Activated CD4-positive, alpha-beta T cell treated with anti-CD3 and anti-CD28 coated beads, Interleukin-2, amount 10 ng/mL, durations not matched to agents 7 days and 5 days (primary cell): ENCODE measurements at regions not wholly inside any gene's neighbourhood (a gene's known extent, or its start where the extent isn't known, plus 50 kb on each side); places are given as distances from the start of the nearest gene placed in this dataset.
"Not testable (repeated sequence)": the region's sequence is repeated elsewhere in the genome, so short reads cannot be mapped to it uniquely, and the experiment has no call there.

ENCODE experiments used
- CTCF ChIA-PET: fragments of 350-600 bp; sonication (Branson Sonifier 250); formaldehyde crosslinking; loops from one replicate; lab custom pipeline; 2021; ENCODE audit warnings: antibody characterized with exemption; lab: Charles Lee
- POLR2A ChIA-PET: fragments of 350-600 bp; sonication (Branson Sonifier 250); formaldehyde crosslinking; loops from one replicate; lab custom pipeline; 2021; ENCODE audit warnings: antibody characterized with exemption; lab: Charles Lee
- DNase-seq: peaks from one replicate; pipeline ENCODE4 v3.0.0-alpha.2; 2020
- H3K27ac Mint-ChIP-seq: one replicate; pipeline ENCODE4 v1.8.0; 2021; ENCODE audit warnings: mild to moderate bottlenecking, moderate library complexity, mixed read lengths
- H3K27me3 Mint-ChIP-seq: one replicate; pipeline ENCODE4 v1.8.0; 2021; ENCODE audit warnings: mixed read lengths
- H3K36me3 Mint-ChIP-seq: one replicate; pipeline ENCODE4 v1.8.0; 2021; ENCODE audit warnings: low read depth, mixed read lengths
- H3K4me1 Mint-ChIP-seq: one replicate; pipeline ENCODE4 v1.8.0; 2021; ENCODE audit warnings: mixed read lengths
- H3K4me3 Mint-ChIP-seq: one replicate; pipeline ENCODE4 v1.8.0; 2021; ENCODE audit warnings: mild to moderate bottlenecking, moderate library complexity, mixed read lengths
- H3K9me3 Mint-ChIP-seq: one replicate; pipeline ENCODE4 v1.8.0; 2021; ENCODE audit warnings: mixed read lengths

- ChIA-PET CTCF (interaction anchor here (0.5 kb wide), 1 partner anchor 500 kb away, joined by 4 read pairs; no protein-coding TSS in a partner anchor), POLR2A (no interaction called here)
- Mint-ChIP-seq H3K4me3 (no peak overlapping the region), H3K4me1 (no peaks in the 10 kb centered on the region), H3K27ac (no peak overlapping the region), H3K36me3 (no peaks in the 10 kb centered on the region), H3K9me3 (no peaks in the 10 kb centered on the region), H3K27me3 (peaks cover 17% of the 10 kb centered on the region)
- DNase-seq: no peak
Measured at GRCh38 chr21:41616031-41616591, 108.2 kb upstream of the TMPRSS2 start.

- Mint-ChIP-seq H3K4me3 (no peak overlapping the region), H3K9me3 (no peaks in the 10 kb centered on the region), H3K4me1 (no peaks in the 10 kb centered on the region), H3K27me3 (peaks cover 17% of the 10 kb centered on the region), H3K27ac (no peak overlapping the region), H3K36me3 (no peaks in the 10 kb centered on the region)
- POLR2A ChIA-PET: no interaction called here
- CTCF ChIA-PET: interaction anchor here (0.5 kb wide), 1 partner anchor 501 kb away, joined by 4 read pairs; no protein-coding TSS in a partner anchor
- no peak for DNase-seq
Measured at GRCh38 chr21:41615613-41616012, 107.7 kb upstream of the TMPRSS2 start.

GRCh38 chr21:41614511-41614910 is 106.6 kb upstream of the TMPRSS2 start:
- H3K9me3 Mint-ChIP-seq: no peaks in the 10 kb centered on the region
- POLR2A ChIA-PET: no interaction called here
- DNase-seq: no peak
- peaks cover 17% of the 10 kb centered on the region for H3K27me3 Mint-ChIP-seq
- H3K27ac Mint-ChIP-seq: no peak overlapping the region
- H3K4me1 Mint-ChIP-seq: no peaks in the 10 kb centered on the region
- H3K36me3 Mint-ChIP-seq: no peaks in the 10 kb centered on the region
- H3K4me3 Mint-ChIP-seq: no peak overlapping the region
- CTCF ChIA-PET: no interaction called here

GRCh38 chr21:41613533-41613909 is 105.6 kb upstream of the TMPRSS2 start:
- H3K27ac Mint-ChIP-seq: no peak overlapping the region
- CTCF ChIA-PET: no interaction called here
- H3K36me3 Mint-ChIP-seq: no peaks in the 10 kb centered on the region
- DNase-seq: no peak
- POLR2A ChIA-PET: no interaction called here
- H3K4me3 Mint-ChIP-seq: no peak overlapping the region
- no peaks in the 10 kb centered on the region for H3K9me3 Mint-ChIP-seq
- no peaks in the 10 kb centered on the region for H3K4me1 Mint-ChIP-seq
- H3K27me3 Mint-ChIP-seq: peaks cover 17% of the 10 kb centered on the region

- H3K4me1 Mint-ChIP-seq: no peaks in the 10 kb centered on the region
- no peak overlapping the region for H3K4me3 Mint-ChIP-seq
- H3K27ac Mint-ChIP-seq: no peak overlapping the region
- H3K36me3 Mint-ChIP-seq: no peaks in the 10 kb centered on the region
- peaks cover 17% of the 10 kb centered on the region for H3K27me3 Mint-ChIP-seq
- peak; percentile 8 for DNase-seq
- ChIA-PET POLR2A (no interaction called here), CTCF (interaction anchor here (0.7 kb wide), 1 partner anchor 505 kb away, joined by 4 read pairs; no protein-coding TSS in a partner anchor)
- no peaks in the 10 kb centered on the region for H3K9me3 Mint-ChIP-seq
Measured at GRCh38 chr21:41612674-41613532, 104.9 kb upstream of the TMPRSS2 start.

DNA sequence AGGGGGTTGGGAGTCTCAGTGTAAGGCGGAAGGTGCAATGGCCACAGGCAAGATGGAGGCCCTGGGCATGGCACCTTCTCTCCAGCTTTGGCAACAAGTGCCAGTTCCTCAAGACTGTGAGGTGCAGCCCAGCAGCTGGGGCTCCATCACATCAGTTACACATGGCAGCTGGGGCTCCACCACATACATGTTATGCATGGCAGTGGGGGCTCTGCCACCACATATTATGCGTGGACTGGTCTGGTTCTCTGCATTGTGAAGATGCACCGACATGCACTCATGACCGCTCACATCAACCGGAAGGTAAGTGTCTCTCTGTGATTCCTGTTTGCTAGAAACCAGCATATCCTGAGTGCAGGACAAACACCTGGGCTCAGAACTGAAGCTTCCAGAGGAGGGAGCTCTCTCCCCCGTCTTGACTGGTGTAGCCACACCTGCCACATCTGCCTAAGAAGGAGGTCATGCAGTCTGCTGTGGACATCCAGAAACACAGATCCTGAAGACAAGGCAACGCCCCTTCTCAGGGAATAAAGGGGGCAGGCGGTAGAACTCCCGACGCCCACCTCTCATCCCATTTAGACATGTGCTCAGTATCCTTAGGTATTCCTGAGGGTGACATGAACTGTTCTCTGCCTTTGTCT is 104.1 kb upstream of the TMPRSS2 start:
- H3K4me1 Mint-ChIP-seq: no peaks in the 10 kb centered on the region
- H3K27me3 Mint-ChIP-seq: peaks cover 17% of the 10 kb centered on the region
- ChIA-PET POLR2A (no interaction called here), CTCF (interaction anchor here (0.7 to 1.0 kb wide), 2 partner anchors 496 to 506 kb away, joined by 3 to 4 read pairs; no protein-coding TSS in a partner anchor)
- DNase-seq: no peak
- H3K9me3 Mint-ChIP-seq: no peaks in the 10 kb centered on the region
- no peak overlapping the region for H3K27ac Mint-ChIP-seq
- no peaks in the 10 kb centered on the region for H3K36me3 Mint-ChIP-seq
- no peak overlapping the region for H3K4me3 Mint-ChIP-seq

GRCh38 chr21:41611441-41611840 is 103.5 kb upstream of the TMPRSS2 start:
- POLR2A ChIA-PET: no interaction called here
- CTCF ChIA-PET: interaction anchor here (1.0 kb wide), 1 partner anchor 497 kb away, joined by 3 read pairs; no protein-coding TSS in a partner anchor
- peaks cover 13% of the 10 kb centered on the region for H3K27me3 Mint-ChIP-seq
- no peaks in the 10 kb centered on the region for H3K4me1 Mint-ChIP-seq
- no peak overlapping the region for H3K4me3 Mint-ChIP-seq
- H3K9me3 Mint-ChIP-seq: no peaks in the 10 kb centered on the region
- H3K27ac Mint-ChIP-seq: no peak overlapping the region
- no peak for DNase-seq
- H3K36me3 Mint-ChIP-seq: no peaks in the 10 kb centered on the region

- CTCF ChIA-PET, POLR2A ChIA-PET, DNase-seq: not testable (repeated sequence)
Measured at GRCh38 chr21:41610840-41611115, 102.8 kb upstream of the TMPRSS2 start.

DNA sequence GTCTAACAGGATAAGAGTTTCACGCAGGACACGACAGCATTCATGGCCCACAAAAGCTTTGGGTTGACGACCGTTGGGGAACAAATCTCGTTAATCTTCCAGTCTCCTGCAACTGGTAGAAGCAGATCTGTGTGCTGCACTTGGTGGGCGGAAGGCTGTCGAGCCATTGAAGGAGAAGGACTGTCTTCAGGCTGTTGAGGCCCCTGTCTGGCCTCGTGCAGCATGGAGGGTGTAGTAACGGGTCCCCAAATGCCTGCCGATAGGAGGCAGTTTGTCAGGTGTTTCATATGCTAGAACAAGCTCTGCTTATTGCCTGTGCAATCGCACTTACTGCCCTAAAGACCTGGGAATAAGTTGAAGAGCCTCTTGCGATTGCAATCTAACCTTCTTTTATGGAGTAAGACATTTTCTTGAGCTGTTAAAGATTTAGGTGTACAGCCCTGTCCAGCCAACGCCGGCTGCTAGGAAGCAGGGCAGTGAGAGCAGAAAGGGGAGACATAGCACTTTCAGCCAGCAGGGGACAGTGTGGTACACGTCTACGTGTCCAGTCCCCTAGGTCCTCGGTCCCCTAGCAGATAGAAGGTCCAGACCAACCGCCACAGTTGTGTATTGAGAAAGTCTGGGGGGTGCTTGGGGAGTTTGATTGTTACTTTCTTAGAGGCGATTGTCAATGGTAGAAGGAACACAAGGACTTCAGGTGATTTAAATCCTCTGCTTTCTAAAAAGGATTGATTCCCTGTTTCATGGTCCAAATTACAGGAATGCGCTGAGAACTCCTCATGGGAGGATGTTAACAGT is 102.3 kb upstream of the TMPRSS2 start:
- H3K4me1 Mint-ChIP-seq: no peaks in the 10 kb centered on the region
- POLR2A ChIA-PET: no interaction called here
- CTCF ChIA-PET: no interaction called here
- no peak overlapping the region for H3K27ac Mint-ChIP-seq
- no peaks in the 10 kb centered on the region for H3K36me3 Mint-ChIP-seq
- no peak overlapping the region for H3K4me3 Mint-ChIP-seq
- H3K27me3 Mint-ChIP-seq: peaks cover 7% of the 10 kb centered on the region
- peak; percentile 23 for DNase-seq
- no peaks in the 10 kb centered on the region for H3K9me3 Mint-ChIP-seq

More at GRCh38 chr21:41610840-41611115, 102.8 kb upstream of the TMPRSS2 start:
- not testable (repeated sequence) for H3K9me3 Mint-ChIP-seq, H3K27ac Mint-ChIP-seq, H3K4me1 Mint-ChIP-seq, H3K27me3 Mint-ChIP-seq, H3K4me3 Mint-ChIP-seq, H3K36me3 Mint-ChIP-seq

- no peak for DNase-seq
- H3K4me3 Mint-ChIP-seq: no peak overlapping the region
- H3K36me3 Mint-ChIP-seq: no peaks in the 10 kb centered on the region
- H3K9me3 Mint-ChIP-seq: no peaks in the 10 kb centered on the region
- H3K4me1 Mint-ChIP-seq: no peaks in the 10 kb centered on the region
- H3K27ac Mint-ChIP-seq: no peak overlapping the region
- CTCF ChIA-PET: no interaction called here
- peaks cover 4% of the 10 kb centered on the region for H3K27me3 Mint-ChIP-seq
- POLR2A ChIA-PET: no interaction called here
Measured at GRCh38 chr21:41606706-41607105, 98.7 kb upstream of the TMPRSS2 start.

DNA sequence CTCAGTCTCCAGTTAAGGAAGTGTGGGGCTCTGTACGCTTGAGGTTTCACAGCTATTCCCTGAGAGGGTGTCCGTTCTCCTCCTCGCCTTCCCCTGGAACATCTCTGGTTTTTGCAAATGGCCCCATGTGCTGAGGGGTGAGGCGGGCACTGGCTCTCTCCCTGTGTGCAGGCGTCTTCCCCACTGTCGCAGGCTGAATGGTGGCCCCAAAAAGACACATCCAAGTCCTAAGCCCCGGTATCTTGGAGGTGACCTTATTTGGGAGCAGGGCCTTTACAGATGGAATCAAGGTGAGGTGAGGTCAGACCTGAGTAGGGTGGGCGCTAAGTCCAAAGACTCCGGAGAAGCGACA is 98.0 kb upstream of the TMPRSS2 start:
- Mint-ChIP-seq H3K4me1 (no peaks in the 10 kb centered on the region), H3K27ac (no peak overlapping the region), H3K36me3 (no peaks in the 10 kb centered on the region), H3K9me3 (no peaks in the 10 kb centered on the region), H3K27me3 (peaks cover 2% of the 10 kb centered on the region), H3K4me3 (no peak overlapping the region)
- no peak for DNase-seq
- ChIA-PET POLR2A (no interaction called here), CTCF (no interaction called here)

DNA sequence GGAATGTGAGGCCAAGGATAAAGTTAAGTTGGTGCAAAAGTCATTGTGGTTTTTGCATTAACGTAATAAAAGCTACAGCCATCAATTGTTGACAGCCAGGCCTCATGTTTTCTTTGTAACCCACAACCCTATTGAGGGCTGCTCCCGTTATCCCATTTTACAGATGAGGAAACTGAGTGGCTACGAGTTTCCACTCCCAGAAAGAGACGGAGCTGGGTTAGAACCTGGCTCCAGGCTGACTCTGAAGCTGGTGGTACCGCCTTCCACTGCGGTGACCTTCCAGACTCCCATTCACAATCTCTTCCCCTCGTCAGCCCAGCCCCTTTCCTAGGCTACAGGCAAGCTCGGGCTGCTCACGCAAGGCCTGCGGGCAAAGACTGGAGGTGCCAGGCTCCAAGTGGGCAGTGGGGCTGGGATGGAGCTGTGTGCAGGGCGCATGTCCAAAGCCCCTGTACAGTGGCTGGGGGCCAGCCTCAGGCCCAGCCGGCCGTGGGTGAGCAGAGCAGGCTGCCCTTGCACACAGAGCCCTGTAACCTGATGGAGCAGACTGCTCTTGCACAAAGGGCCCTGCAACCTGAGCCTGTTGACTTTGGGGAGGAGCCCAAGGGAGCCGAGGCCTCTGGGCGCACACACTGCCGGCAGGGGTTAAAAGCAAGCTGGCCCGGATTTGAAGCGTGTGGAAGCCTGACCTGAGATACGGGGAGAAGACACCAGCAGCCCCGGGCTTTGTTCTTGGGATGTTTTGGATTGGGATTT is 97.4 kb upstream of the TMPRSS2 start:
- CTCF ChIA-PET: no interaction called here
- no peaks in the 10 kb centered on the region for H3K9me3 Mint-ChIP-seq
- H3K27ac Mint-ChIP-seq: no peak overlapping the region
- peaks cover 2% of the 10 kb centered on the region for H3K27me3 Mint-ChIP-seq
- H3K4me1 Mint-ChIP-seq: no peaks in the 10 kb centered on the region
- H3K36me3 Mint-ChIP-seq: no peaks in the 10 kb centered on the region
- POLR2A ChIA-PET: no interaction called here
- no peak overlapping the region for H3K4me3 Mint-ChIP-seq
- DNase-seq: no peak
